SJCRH30 (cell line): ENCODE measurements at regions not wholly inside any gene's neighbourhood (a gene's known extent, or its start where the extent isn't known, plus 50 kb on each side); places are given as distances from the start of the nearest gene placed in this dataset.

Source experiments
- DNase-seq, 2 experiments: peaks; one replicate each; pipeline ENCODE4 v3.0.0-alpha.2; 2015 to 2020
- H3K27ac ChIP-seq: fragments of 250-450 bp; sonication (Bioruptor Pico); 2 replicates; pipeline ENCODE4 v1.5.1; 2020; ENCODE audit warnings: mild to moderate bottlenecking, moderate library complexity
- H3K27me3 ChIP-seq: fragments of 250-450 bp; sonication (Bioruptor Pico); 2 replicates; pipeline ENCODE4 v1.5.1; 2020; ENCODE audit warnings: mild to moderate bottlenecking, moderate library complexity
- H3K36me3 ChIP-seq: fragments of 250-450 bp; sonication (Bioruptor Pico); 2 replicates; pipeline ENCODE4 v1.5.1; 2020; ENCODE audit warnings: mild to moderate bottlenecking, moderate library complexity
- H3K4me1 ChIP-seq: fragments of 250-450 bp; sonication (Bioruptor Pico); 2 replicates; pipeline ENCODE4 v1.5.1; 2020; ENCODE audit warnings: mild to moderate bottlenecking, moderate library complexity
- H3K4me3 ChIP-seq: fragments of 250-450 bp; sonication (Bioruptor Pico); 2 replicates; pipeline ENCODE4 v1.5.1; 2020; ENCODE audit warnings: mild to moderate bottlenecking, moderate library complexity
- H3K9me3 ChIP-seq: fragments of 250-450 bp; sonication (Bioruptor Pico); replicated peaks from 2 replicates; pipeline ENCODE4 v1.5.1; 2020; ENCODE audit warnings: mild to moderate bottlenecking, moderate library complexity

GRCh38 chr14:71377099-71377498 is 469.8 kb downstream of the PCNX1 start:
- H3K27me3 ChIP-seq = no peaks in the 10 kb centered on the region
- DNase-seq = no peak
- H3K27ac ChIP-seq = no peak overlapping the region
- peaks cover 12% of the 10 kb centered on the region for H3K4me1 ChIP-seq
- H3K9me3 ChIP-seq = peaks cover 4% of the 10 kb centered on the region; the same call in 1 of the 2 replicates
- H3K4me3 ChIP-seq = no peak overlapping the region
- no peaks in the 10 kb centered on the region for H3K36me3 ChIP-seq

- H3K36me3 ChIP-seq = no peaks in the 10 kb centered on the region
- no peaks in the 10 kb centered on the region for H3K27me3 ChIP-seq
- DNase-seq = peak in 1 of 2 experiments; percentile 20
- H3K4me3 ChIP-seq = no peak overlapping the region
- H3K9me3 ChIP-seq = peaks cover 4% of the 10 kb centered on the region; the same call in 1 of the 2 replicates
- no peak overlapping the region for H3K27ac ChIP-seq
- H3K4me1 ChIP-seq = peaks cover 12% of the 10 kb centered on the region
Observed at GRCh38 chr14:71380271-71380670, 473.0 kb downstream of the PCNX1 start.

DNA sequence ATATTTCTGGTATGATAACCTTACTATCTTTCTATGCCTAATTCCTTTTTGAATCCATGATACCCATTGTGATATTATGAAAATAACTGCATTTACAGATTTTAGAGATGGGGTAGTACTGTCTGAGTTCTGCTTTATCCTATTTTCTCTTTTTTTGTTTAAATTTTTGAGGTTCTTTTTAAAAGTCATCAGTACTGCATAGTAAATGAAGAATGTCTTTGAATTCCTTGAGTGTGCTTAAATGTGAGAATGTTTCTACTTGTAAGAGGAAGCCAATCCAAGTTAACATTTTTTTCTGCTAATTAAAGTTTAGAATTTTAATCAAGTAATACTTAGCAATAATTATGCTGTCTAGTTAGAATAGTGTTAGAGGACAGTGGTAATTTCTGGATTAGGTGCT is 474.6 kb downstream of the PCNX1 start:
- Histone ChIP-seq H3K4me1 (peaks cover 12% of the 10 kb centered on the region), H3K27ac (no peak overlapping the region)
- no peak for DNase-seq

DNA sequence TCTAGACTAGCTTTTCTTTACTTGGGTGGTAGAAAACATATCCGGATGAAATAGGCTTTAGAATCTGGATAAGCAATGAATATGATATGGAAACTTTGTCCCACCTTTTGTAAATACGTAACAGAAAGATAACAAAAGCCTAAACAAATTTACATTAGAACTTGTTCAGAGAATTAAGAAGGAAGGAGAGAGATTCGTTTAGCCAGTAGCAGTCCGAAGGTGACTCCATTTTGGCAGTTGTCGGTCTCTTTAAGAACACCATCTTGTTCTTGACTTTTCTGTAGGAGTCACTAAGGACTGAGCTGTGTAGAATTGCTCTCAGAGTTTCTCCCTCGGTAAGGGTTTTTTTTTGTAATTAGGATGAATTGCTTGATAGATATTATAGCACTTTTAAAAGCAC is 475.1 kb downstream of the PCNX1 start:
- Histone ChIP-seq H3K27ac (no peak overlapping the region), H3K9me3 (peaks cover 4% of the 10 kb centered on the region; the same call in 1 of the 2 replicates), H3K4me1 (peaks cover 12% of the 10 kb centered on the region), H3K4me3 (no peak overlapping the region), H3K36me3 (no peaks in the 10 kb centered on the region), H3K27me3 (no peaks in the 10 kb centered on the region)
- DNase-seq = no peak

More for the DNA sequence above, 474.6 kb downstream of the PCNX1 start:
- Histone ChIP-seq H3K9me3 (peaks cover 4% of the 10 kb centered on the region; the same call in 1 of the 2 replicates), H3K27me3 (no peaks in the 10 kb centered on the region), H3K4me3 (no peak overlapping the region), H3K36me3 (no peaks in the 10 kb centered on the region)

- no peaks in the 10 kb centered on the region for H3K36me3 ChIP-seq
- H3K4me1 ChIP-seq = peaks cover 12% of the 10 kb centered on the region
- no peak overlapping the region for H3K27ac ChIP-seq
- H3K4me3 ChIP-seq = no peak overlapping the region
- no peaks in the 10 kb centered on the region for H3K27me3 ChIP-seq
- peaks cover 4% of the 10 kb centered on the region; the same call in 1 of the 2 replicates for H3K9me3 ChIP-seq
- no peak for DNase-seq
Observed at GRCh38 chr14:71383510-71383909, 476.3 kb downstream of the PCNX1 start.

DNA sequence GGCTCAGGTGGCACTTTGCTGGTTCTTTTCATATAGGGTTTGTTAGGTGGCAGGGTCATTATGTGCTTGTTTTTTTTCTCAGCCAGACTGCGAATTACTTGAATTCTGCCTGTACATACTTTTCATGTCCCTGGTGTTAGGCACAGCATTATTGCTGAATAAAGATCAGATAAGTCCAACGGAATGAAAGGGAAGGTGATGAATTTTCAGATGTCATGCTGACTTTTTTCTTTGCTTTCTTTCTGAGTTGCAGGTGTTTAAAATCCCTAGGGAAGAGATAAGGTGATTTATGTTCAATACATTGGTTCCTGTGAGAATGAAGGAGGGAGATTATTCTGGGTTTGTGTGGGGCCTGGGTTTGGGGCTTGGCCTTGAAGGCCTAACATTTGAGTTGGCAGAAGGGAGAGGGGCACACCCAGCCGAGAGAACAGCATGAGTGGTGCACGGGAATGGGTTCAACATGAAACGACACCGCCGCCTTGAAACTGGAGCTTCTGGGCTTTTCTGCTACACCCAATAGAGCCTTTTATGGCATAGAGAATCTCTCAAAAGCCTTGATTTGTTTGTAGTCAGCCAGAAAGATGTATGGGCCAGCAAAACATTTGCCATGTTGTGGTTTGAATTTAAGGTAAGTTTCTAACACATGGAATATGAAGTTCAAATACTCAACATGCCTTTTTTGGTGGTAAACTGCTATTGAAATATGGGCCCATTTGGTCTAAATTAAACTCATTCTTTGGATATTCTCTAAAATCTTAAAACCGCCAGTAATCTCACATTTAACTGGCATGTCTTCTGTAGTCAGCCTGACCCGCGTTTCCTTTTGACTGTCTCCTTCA is 477.0 kb downstream of the PCNX1 start:
- Histone ChIP-seq H3K4me3 (no peak overlapping the region), H3K36me3 (no peaks in the 10 kb centered on the region), H3K9me3 (0 out of 2 replicates have a peak, but pooled peaks cover 4% of the 10 kb centered on the region), H3K27me3 (no peaks in the 10 kb centered on the region), H3K4me1 (peaks cover 12% of the 10 kb centered on the region), H3K27ac (no peak overlapping the region)
- DNase-seq = no peak

DNA sequence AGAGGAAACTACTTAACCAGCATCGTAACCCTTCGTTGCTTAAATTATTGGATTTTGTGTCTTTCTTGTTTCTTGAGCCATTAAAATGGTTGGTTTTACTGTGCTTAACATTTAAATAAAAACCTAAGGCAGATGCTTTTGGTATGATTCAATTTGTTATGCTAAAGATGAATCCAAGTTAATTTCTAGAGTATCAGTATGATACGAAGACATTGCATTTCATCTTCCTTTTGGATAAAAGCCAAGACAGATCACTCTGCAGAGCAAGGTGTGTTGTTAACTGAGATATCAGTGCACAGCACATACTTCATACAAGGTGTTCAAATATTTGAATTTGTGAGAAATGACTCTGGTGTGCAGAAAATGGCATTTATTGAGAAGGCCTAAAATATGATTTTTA is 480.5 kb downstream of the PCNX1 start:
- Histone ChIP-seq H3K4me1 (no peaks in the 10 kb centered on the region), H3K36me3 (no peaks in the 10 kb centered on the region), H3K9me3 (no peaks in the 10 kb centered on the region), H3K4me3 (no peak overlapping the region), H3K27ac (no peak overlapping the region), H3K27me3 (no peaks in the 10 kb centered on the region)
- DNase-seq = no peak

GRCh38 chr14:71388336-71388735 is 481.1 kb downstream of the PCNX1 start:
- H3K27ac ChIP-seq = no peak overlapping the region
- H3K4me3 ChIP-seq = no peak overlapping the region
- no peak for DNase-seq
- no peaks in the 10 kb centered on the region for H3K9me3 ChIP-seq
- H3K27me3 ChIP-seq = no peaks in the 10 kb centered on the region
- no peaks in the 10 kb centered on the region for H3K36me3 ChIP-seq
- H3K4me1 ChIP-seq = no peaks in the 10 kb centered on the region

DNA sequence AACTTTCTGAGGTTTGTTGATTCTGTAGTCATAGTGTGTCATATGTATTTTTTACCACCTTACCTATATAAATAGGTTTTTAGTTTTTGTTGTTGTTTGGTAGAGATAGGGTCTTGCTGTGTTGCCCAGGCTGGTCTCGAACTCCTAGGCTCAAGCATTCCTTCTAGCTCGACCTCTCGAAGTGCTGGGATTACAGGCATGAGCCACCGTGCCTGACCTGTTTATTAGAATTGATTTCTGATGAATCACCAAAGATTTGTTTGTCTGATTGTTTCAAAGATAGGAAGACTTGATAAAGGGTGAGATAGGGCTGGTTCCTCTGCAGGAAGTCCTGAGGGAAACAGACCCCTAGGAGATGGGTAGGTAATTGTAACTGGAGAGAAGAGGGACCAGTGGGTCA is 481.6 kb downstream of the PCNX1 start:
- no peak overlapping the region for H3K27ac ChIP-seq
- no peak for DNase-seq
- H3K27me3 ChIP-seq = no peaks in the 10 kb centered on the region
- H3K9me3 ChIP-seq = no peaks in the 10 kb centered on the region
- no peaks in the 10 kb centered on the region for H3K4me1 ChIP-seq
- H3K36me3 ChIP-seq = no peaks in the 10 kb centered on the region
- H3K4me3 ChIP-seq = no peak overlapping the region

DNA sequence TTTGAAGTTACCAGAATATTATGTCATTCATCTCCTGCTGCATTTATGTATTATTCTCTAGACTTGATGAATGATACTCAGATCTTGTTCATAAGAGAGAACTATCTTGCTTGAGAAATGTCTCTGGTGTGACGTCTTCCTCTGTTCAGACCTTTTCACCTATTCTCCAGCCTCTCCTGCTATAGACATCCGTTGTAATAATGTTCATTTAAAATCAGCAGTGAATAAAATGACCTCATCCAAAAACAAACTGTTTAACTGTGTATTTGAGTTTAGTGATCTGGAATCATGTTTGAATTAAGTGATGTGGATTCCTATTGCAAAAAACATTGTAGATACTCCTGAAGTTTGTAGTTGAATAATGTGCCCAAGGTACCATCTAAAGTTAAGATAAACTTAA is 487.1 kb downstream of the PCNX1 start:
- no peaks in the 10 kb centered on the region for H3K36me3 ChIP-seq
- H3K9me3 ChIP-seq = no peaks in the 10 kb centered on the region
- H3K4me3 ChIP-seq = no peak overlapping the region
- H3K4me1 ChIP-seq = no peaks in the 10 kb centered on the region
- DNase-seq = no peak
- no peaks in the 10 kb centered on the region for H3K27me3 ChIP-seq
- H3K27ac ChIP-seq = no peak overlapping the region

DNA sequence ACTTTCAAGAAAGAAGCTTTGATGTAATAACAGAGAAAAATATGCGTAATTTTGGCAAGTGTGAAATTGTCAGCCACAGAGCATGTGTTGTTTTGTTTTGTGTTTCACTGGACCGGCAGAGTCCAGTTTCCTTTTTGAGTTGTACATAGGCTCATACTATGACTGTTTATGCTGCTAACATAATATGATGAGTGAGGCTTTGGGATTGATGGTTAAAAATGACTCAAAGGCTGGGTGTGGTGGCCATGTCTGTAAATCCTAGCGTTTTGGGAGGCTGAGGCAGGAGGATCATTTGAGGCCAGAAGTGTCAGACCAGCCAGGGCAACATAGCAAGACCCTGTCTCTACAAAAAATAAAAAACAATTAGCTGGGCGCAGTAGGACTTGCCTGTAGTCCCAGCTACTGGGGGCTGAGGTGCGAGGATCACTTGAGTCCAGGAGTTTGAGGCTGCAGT is 487.9 kb downstream of the PCNX1 start:
- Histone ChIP-seq H3K36me3 (no peaks in the 10 kb centered on the region), H3K4me3 (no peak overlapping the region), H3K27ac (no peak overlapping the region), H3K9me3 (no peaks in the 10 kb centered on the region), H3K27me3 (no peaks in the 10 kb centered on the region), H3K4me1 (no peaks in the 10 kb centered on the region)
- DNase-seq = no peak

- H3K4me1 ChIP-seq = no peaks in the 10 kb centered on the region
- H3K36me3 ChIP-seq = no peaks in the 10 kb centered on the region
- H3K27ac ChIP-seq = no peak overlapping the region
- no peak overlapping the region for H3K4me3 ChIP-seq
- no peaks in the 10 kb centered on the region for H3K27me3 ChIP-seq
- no peak for DNase-seq
- no peaks in the 10 kb centered on the region for H3K9me3 ChIP-seq
Observed at GRCh38 chr14:71395636-71396035, 488.4 kb downstream of the PCNX1 start.

- H3K36me3 ChIP-seq = no peaks in the 10 kb centered on the region
- H3K27me3 ChIP-seq = no peaks in the 10 kb centered on the region
- no peak overlapping the region for H3K4me3 ChIP-seq
- no peak for DNase-seq
- H3K27ac ChIP-seq = no peak overlapping the region
- H3K9me3 ChIP-seq = no peaks in the 10 kb centered on the region
- H3K4me1 ChIP-seq = no peaks in the 10 kb centered on the region
Observed at GRCh38 chr14:71396050-71396677, 488.9 kb downstream of the PCNX1 start.

- H3K36me3 ChIP-seq = no peaks in the 10 kb centered on the region
- DNase-seq = no peak
- H3K4me3 ChIP-seq = no peak overlapping the region
- no peaks in the 10 kb centered on the region for H3K4me1 ChIP-seq
- no peaks in the 10 kb centered on the region for H3K27me3 ChIP-seq
- H3K9me3 ChIP-seq = no peaks in the 10 kb centered on the region
- no peak overlapping the region for H3K27ac ChIP-seq
Observed at GRCh38 chr14:71397371-71397770, 490.1 kb downstream of the PCNX1 start.

GRCh38 chr14:71398450-71398849 is 491.2 kb downstream of the PCNX1 start:
- H3K9me3 ChIP-seq = no peaks in the 10 kb centered on the region
- no peak overlapping the region for H3K4me3 ChIP-seq
- no peaks in the 10 kb centered on the region for H3K36me3 ChIP-seq
- no peak overlapping the region for H3K27ac ChIP-seq
- no peaks in the 10 kb centered on the region for H3K4me1 ChIP-seq
- H3K27me3 ChIP-seq = no peaks in the 10 kb centered on the region
- no peak for DNase-seq
